SK-N-SH treated with all-trans-retinoic acid at 6 μM for 48 hours (cell line): ENCODE measurements at regions not wholly inside any gene's neighbourhood (a gene's known extent, or its start where the extent isn't known, plus 50 kb on each side); places are given as distances from the start of the nearest gene placed in this dataset.

ENCODE experiments used
- CSDC2 ChIP-seq: fragments of 250-450 bp; sonication (Bioruptor Pico); IDR thresholded peaks from 2 replicates; pipeline ENCODE4 v1.5.0; 2020; ENCODE audit warnings: mild to moderate bottlenecking, moderate library complexity
- GLIS3 ChIP-seq: fragments of 250-450 bp; sonication (Bioruptor Pico); IDR thresholded peaks from 2 replicates; pipeline ENCODE4 v1.5.0; 2020; ENCODE audit warnings: mild to moderate bottlenecking, moderate library complexity
- ISL1 ChIP-seq: fragments of 250-450 bp; sonication (Bioruptor Pico); IDR thresholded peaks from 2 replicates; pipeline ENCODE4 v2.1.2; 2022; ENCODE audit warnings: mild to moderate bottlenecking, moderate library complexity
- OSR1 ChIP-seq: fragments of 250-450 bp; sonication (Bioruptor Pico); IDR thresholded peaks from 2 replicates; pipeline ENCODE4 v1.8.0; 2022; ENCODE audit warnings: moderate library complexity, mild to moderate bottlenecking, inconsistent platforms
- TSHZ2 ChIP-seq: fragments of 250-450 bp; sonication (Bioruptor Pico); IDR thresholded peaks from 2 replicates; pipeline ENCODE4 v1.5.0; 2020; ENCODE audit warnings: mild to moderate bottlenecking, moderate library complexity
- ZC3H10 ChIP-seq: fragments of 250-450 bp; sonication (Bioruptor Pico); IDR thresholded peaks from 2 replicates; pipeline ENCODE4 v1.5.1; 2021; ENCODE audit warnings: mild to moderate bottlenecking, moderate library complexity
- ZFP3 ChIP-seq: fragments of 250-450 bp; sonication (Bioruptor Pico); IDR thresholded peaks from 2 replicates; pipeline ENCODE4 v1.5.0; 2020; ENCODE audit warnings: mild to moderate bottlenecking, moderate library complexity
- ZNF565 ChIP-seq: fragments of 450-650 bp; formaldehyde crosslinking; conservative IDR thresholded peaks from 2 replicates; pipeline ENCODE4 v1.5.0; 2020; ENCODE audit warnings: low read depth, mild to moderate bottlenecking, moderate library complexity
- ZNF70 ChIP-seq: fragments of 450-650 bp; formaldehyde crosslinking; IDR thresholded peaks from 2 replicates; pipeline ENCODE4 v1.5.0; 2020; ENCODE audit warnings: mild to moderate bottlenecking, moderate library complexity
- TF ChIP-seq, protein P1 (sequence below): fragments of 250-450 bp; sonication (Bioruptor Pico); IDR thresholded peaks from 2 replicates; pipeline ENCODE4 v1.8.0; 2020; ENCODE audit warnings: mild to moderate bottlenecking, moderate library complexity, borderline replicate concordance

DNA sequence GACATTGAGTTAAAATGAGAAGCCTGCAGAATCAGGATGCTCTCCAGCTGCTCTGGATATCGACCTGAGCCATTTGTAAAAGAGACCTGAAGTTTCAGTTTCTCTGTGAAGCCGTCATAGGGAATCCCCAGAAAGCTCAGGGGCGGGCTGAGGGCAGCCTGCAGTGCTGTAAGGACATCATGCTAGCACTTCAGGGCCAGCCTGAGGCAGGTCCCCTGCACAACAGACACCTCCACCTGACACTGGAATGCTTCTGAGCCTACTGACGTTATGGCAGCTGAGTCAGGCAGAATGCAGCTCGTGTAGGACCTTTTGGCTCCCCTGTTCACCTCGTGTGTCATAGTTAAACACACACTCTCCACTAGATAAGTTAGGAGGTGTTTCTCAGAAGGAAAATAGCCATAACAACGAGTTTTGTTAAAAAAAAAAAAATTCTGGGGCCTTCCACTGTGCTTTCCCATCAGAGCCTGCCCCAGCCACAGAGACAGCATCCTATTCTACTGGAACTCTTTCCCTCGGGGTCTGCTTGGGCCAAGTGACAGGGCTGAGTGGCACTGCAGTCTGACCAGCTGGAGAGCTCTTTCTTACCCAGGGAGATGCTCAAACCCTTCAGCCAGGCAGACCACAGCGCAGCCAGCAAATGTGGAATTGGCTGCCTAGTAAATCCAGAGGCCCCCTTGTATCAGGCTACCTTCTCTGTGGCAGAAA, 354.9 kb downstream of the DIRAS2 start:
- TF ChIP-seq ZFP3 (CRISPR knock-in tag): no peak
- no peak for TF ChIP-seq TSHZ2
- TF ChIP-seq, protein P1, sequence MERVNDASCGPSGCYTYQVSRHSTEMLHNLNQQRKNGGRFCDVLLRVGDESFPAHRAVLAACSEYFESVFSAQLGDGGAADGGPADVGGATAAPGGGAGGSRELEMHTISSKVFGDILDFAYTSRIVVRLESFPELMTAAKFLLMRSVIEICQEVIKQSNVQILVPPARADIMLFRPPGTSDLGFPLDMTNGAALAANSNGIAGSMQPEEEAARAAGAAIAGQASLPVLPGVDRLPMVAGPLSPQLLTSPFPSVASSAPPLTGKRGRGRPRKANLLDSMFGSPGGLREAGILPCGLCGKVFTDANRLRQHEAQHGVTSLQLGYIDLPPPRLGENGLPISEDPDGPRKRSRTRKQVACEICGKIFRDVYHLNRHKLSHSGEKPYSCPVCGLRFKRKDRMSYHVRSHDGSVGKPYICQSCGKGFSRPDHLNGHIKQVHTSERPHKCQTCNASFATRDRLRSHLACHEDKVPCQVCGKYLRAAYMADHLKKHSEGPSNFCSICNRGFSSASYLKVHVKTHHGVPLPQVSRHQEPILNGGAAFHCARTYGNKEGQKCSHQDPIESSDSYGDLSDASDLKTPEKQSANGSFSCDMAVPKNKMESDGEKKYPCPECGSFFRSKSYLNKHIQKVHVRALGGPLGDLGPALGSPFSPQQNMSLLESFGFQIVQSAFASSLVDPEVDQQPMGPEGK (CRISPR knock-in tag): no peak
- TF ChIP-seq CSDC2 (CRISPR knock-in tag): no peak
- no peak for TF ChIP-seq ZNF565 (CRISPR knock-in tag)
- TF ChIP-seq GLIS3 (CRISPR knock-in tag): no peak
- no peak for TF ChIP-seq OSR1 (CRISPR knock-in tag)
- TF ChIP-seq ZNF70 (CRISPR knock-in tag): no peak
- no peak for TF ChIP-seq ISL1 (CRISPR knock-in tag)
- no peak for TF ChIP-seq ZC3H10 (CRISPR knock-in tag)
